HepG2 (cell line): ENCODE measurements at regions not wholly inside any gene's neighbourhood (a gene's known extent, or its start where the extent isn't known, plus 50 kb on each side); places are given as distances from the start of the nearest gene placed in this dataset.

Experiments
- CHCHD3 ChIP-seq: sonication (generic); formaldehyde crosslinking; IDR thresholded peaks from 2 replicates; pipeline ENCODE4 v1.8.0; 2022; ENCODE audit warnings: mild to moderate bottlenecking, missing genetic modification reagents, moderate library complexity
- HOXA7 ChIP-seq: sonication (generic); formaldehyde crosslinking; IDR thresholded peaks from 2 replicates; pipeline ENCODE4 v1.8.1; 2022; ENCODE audit warnings: mild to moderate bottlenecking, missing genetic modification reagents, moderate library complexity
- IRF2 ChIP-seq: IDR thresholded peaks from 2 replicates; pipeline ENCODE4 v1.6.1; 2018; ENCODE audit warnings: missing genetic modification reagents, missing compliant biosample characterization
- KAT7 ChIP-seq: IDR thresholded peaks from 2 replicates; pipeline ENCODE4 v1.6.1; 2018; ENCODE audit warnings: borderline replicate concordance, missing compliant biosample characterization
- RARA ChIP-seq: IDR thresholded peaks from 2 replicates; pipeline ENCODE4 v1.6.1; 2016; ENCODE audit warnings: missing genetic modification reagents, missing compliant biosample characterization
- SIN3B ChIP-seq: fragments of 150-350 bp; IDR thresholded peaks from 2 replicates; pipeline ENCODE4 v1.6.1; 2014; ENCODE audit warnings: low read length
- SMAD9 ChIP-seq: sonication (generic); formaldehyde crosslinking; IDR thresholded peaks from 2 replicates; pipeline ENCODE4 v1.5.1; 2020; ENCODE audit warnings: mild to moderate bottlenecking, missing genetic modification reagents
- ZC3H4 ChIP-seq: sonication (generic); formaldehyde crosslinking; IDR thresholded peaks from 2 replicates; pipeline ENCODE4 v1.4.0; 2020; ENCODE audit warnings: missing genetic modification reagents, borderline replicate concordance
- ZNF142 ChIP-seq: sonication (generic); formaldehyde crosslinking; IDR thresholded peaks from 2 replicates; pipeline ENCODE4 v1.4.0; 2020; ENCODE audit warnings: missing genetic modification reagents
- ZNF563 ChIP-seq: sonication (generic); formaldehyde crosslinking; IDR thresholded peaks from 2 replicates; pipeline ENCODE4 v1.8.0; 2022; ENCODE audit warnings: mild to moderate bottlenecking, moderate library complexity, missing genetic modification reagents

GRCh38 chr6:140062043-140063020, 687.9 kb upstream of the CITED2 start (continued):
- TF ChIP-seq ZNF142, result no peak
- no peak for TF ChIP-seq SIN3B
- no peak for TF ChIP-seq RARA (CRISPR knock-in tag)
- no peak for TF ChIP-seq SMAD9
- TF ChIP-seq CHCHD3 (CRISPR knock-in tag), result no peak
- no peak for TF ChIP-seq ZNF563
- TF ChIP-seq HOXA7 (CRISPR knock-in tag), result no peak
- TF ChIP-seq KAT7 (CRISPR knock-in tag), result no peak
- no peak for TF ChIP-seq ZC3H4
- TF ChIP-seq IRF2 (CRISPR knock-in tag), result no peak
- TF ChIP-seq, all 625 proteins: peak for 0
